Endodermal cell (in vitro differentiated cells): ENCODE measurements at regions not wholly inside any gene's neighbourhood (a gene's known extent, or its start where the extent isn't known, plus 50 kb on each side); places are given as distances from the start of the nearest gene placed in this dataset.

Source experiments
- DNase-seq: peaks from one replicate; pipeline ENCODE4 v3.0.0-alpha.2; 2017
- H3K27ac ChIP-seq: 2 replicates; pipeline ENCODE4 v1.5.1; 2013; ENCODE audit warnings: mild to moderate bottlenecking, low read depth, low read length, moderate library complexity
- H3K27me3 ChIP-seq: 2 replicates; pipeline ENCODE4 v1.6.1; 2013; ENCODE audit warnings: mild to moderate bottlenecking, low read length, moderate library complexity; ENCODE audit not compliant: insufficient read depth, control insufficient read depth, poor library complexity, severe bottlenecking
- H3K36me3 ChIP-seq: 2 replicates; pipeline ENCODE4 v1.7.0; 2013; ENCODE audit warnings: mild to moderate bottlenecking, low read length, moderate library complexity; ENCODE audit not compliant: control insufficient read depth, insufficient read depth
- H3K4me1 ChIP-seq: one replicate; pipeline ENCODE4 v1.7.0; 2013; ENCODE audit warnings: low read length; ENCODE audit not compliant: control insufficient read depth, insufficient read depth
- H3K4me3 ChIP-seq: 2 replicates; pipeline ENCODE4 v1.5.1; 2013; ENCODE audit warnings: mild to moderate bottlenecking, low read length, moderate library complexity
- H3K9ac ChIP-seq: 2 replicates; pipeline ENCODE4 v1.6.1; 2013; ENCODE audit warnings: mild to moderate bottlenecking, low read length, moderate library complexity; ENCODE audit not compliant: poor library complexity, severe bottlenecking; ENCODE audit errors: extremely low read depth
- H3K9me3 ChIP-seq: 2 replicates; pipeline ENCODE4 v1.6.1; 2013; ENCODE audit warnings: mild to moderate bottlenecking, low read length, moderate library complexity; ENCODE audit not compliant: control insufficient read depth
- H3K27ac Mint-ChIP-seq: 2 replicates; pipeline ENCODE4 v1.8.0; 2020; ENCODE audit warnings: mixed read lengths
- H3K27me3 Mint-ChIP-seq: 2 replicates; pipeline ENCODE4 v1.8.0; 2021; ENCODE audit warnings: mild to moderate bottlenecking, mixed read lengths; ENCODE audit not compliant: insufficient read depth
- H3K36me3 Mint-ChIP-seq: 2 replicates; pipeline ENCODE4 v1.8.0; 2020; ENCODE audit warnings: low read depth, mixed read lengths
- H3K4me1 Mint-ChIP-seq: 2 replicates; pipeline ENCODE4 v1.8.0; 2020; ENCODE audit warnings: mixed read lengths
- H3K4me3 Mint-ChIP-seq: 2 replicates; pipeline ENCODE4 v1.8.0; 2020; ENCODE audit warnings: mild to moderate bottlenecking, moderate library complexity, mixed read lengths
- H3K9me3 Mint-ChIP-seq: 2 replicates; pipeline ENCODE4 v1.8.0; 2020; ENCODE audit warnings: mild to moderate bottlenecking, mixed read lengths
- CTCF ChIP-seq: fragments of 200-600 bp; sonication (generic); conservative IDR thresholded peaks from 2 replicates; pipeline ENCODE4 v1.5.0; 2021; ENCODE audit warnings: antibody characterized with exemption, mild to moderate bottlenecking
- WGBS, 2 experiments: methylation state at CpG; one replicate each; pipeline versions ENCODE4 v1.1.5 to v1.1.7; 2013; ENCODE audit warnings: missing lambda C conversion rate in 2 of 2, mixed read lengths in 1 of 2; ENCODE audit not compliant: insufficient coverage in 1 of 2, insufficient read length in 1 of 2; 5-methylcytosine and 5-hydroxymethylcytosine counted together

DNA sequence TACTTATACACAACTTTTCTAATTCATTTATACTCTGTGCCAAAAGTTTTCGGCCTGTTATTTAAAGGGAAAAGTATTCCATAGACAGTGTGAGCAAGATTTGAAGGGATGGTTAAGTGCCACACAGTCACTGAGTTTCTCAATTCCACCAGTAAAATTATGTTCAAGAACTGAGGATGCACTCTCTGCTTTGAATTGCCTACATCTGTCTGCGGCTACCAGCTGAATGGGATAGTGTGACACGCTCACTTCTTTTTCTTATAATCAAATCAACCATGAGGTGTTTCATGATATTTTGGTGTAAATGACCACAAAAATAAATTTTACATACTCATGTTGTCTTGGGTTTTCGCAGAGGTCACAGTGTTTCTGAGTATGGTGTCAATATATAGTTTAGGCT, 218.4 kb upstream of the TMEM161B start:
- Histone ChIP-seq H3K27ac (no peak overlapping the region), H3K9me3 (no peaks in the 10 kb centered on the region), H3K9ac (no peak overlapping the region), H3K4me1 (no peaks in the 10 kb centered on the region), H3K4me3 (no peak overlapping the region), H3K36me3 (no peaks in the 10 kb centered on the region), H3K27me3 (peaks cover 68% of the 10 kb centered on the region)
- DNase-seq: no peak
- no peak for TF ChIP-seq CTCF
- Mint-ChIP-seq H3K4me1 (peaks cover 27% of the 10 kb centered on the region), H3K9me3 (no peaks in the 10 kb centered on the region), H3K4me3 (no peak overlapping the region), H3K27ac (no peak overlapping the region), H3K36me3 (no peaks in the 10 kb centered on the region), H3K27me3 (peaks cover 60% of the 10 kb centered on the region)
- WGBS, 2 experiments: 95% methylated on average over 3 of the region's 4 CpGs; no CpG with 5 or more reads in 1 of the 2 experiments

DNA sequence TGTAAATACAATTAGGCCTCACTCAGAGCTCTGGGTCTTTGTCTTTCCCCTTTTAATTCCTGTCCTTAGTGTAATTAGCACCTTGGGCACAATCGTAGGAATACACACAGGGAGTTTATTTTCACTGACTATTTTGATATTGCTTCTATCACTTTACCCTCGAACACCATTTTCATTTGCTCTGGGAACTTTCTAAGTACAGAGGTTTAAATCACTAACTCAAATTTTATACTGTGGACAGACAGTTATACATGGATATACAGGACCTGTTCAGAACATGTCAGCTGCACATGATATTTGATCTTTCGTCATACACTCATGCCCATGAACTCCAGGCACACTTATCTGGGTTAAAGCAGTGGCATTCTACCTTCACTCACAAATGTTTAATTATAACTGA, 217.8 kb upstream of the TMEM161B start:
- no peak for TF ChIP-seq CTCF
- peaks cover 60% of the 10 kb centered on the region for H3K27me3 Mint-ChIP-seq
- 48 to 63% methylated on average over 2 to 3 of the region's 3 CpGs for WGBS, 2 experiments
- Histone ChIP-seq H3K27me3 (peaks cover 68% of the 10 kb centered on the region), H3K27ac (no peak overlapping the region), H3K36me3 (no peaks in the 10 kb centered on the region), H3K9me3 (no peaks in the 10 kb centered on the region), H3K9ac (no peak overlapping the region), H3K4me1 (no peaks in the 10 kb centered on the region), H3K4me3 (no peak overlapping the region)
- H3K9me3 Mint-ChIP-seq: no peaks in the 10 kb centered on the region
- no peaks in the 10 kb centered on the region for H3K36me3 Mint-ChIP-seq
- no peak overlapping the region for H3K27ac Mint-ChIP-seq
- DNase-seq: no peak
- no peak overlapping the region for H3K4me3 Mint-ChIP-seq
- H3K4me1 Mint-ChIP-seq: peaks cover 27% of the 10 kb centered on the region

- DNase-seq: no peak
- H3K4me1 ChIP-seq: peaks cover 5% of the 10 kb centered on the region
- H3K4me1 Mint-ChIP-seq: peaks cover 31% of the 10 kb centered on the region
- peaks cover 68% of the 10 kb centered on the region for H3K27me3 ChIP-seq
- H3K4me3 ChIP-seq: no peak overlapping the region
- TF ChIP-seq CTCF: no peak
- no peak overlapping the region for H3K27ac ChIP-seq
- H3K9me3 ChIP-seq: no peaks in the 10 kb centered on the region
- no peaks in the 10 kb centered on the region for H3K36me3 ChIP-seq
- 88% methylated on average over 1 of the region's 1 CpG; no CpG with 5 or more reads in 1 of the 2 experiments for WGBS, 2 experiments
- no peak overlapping the region for H3K4me3 Mint-ChIP-seq
- H3K9me3 Mint-ChIP-seq: no peaks in the 10 kb centered on the region
- peaks cover 58% of the 10 kb centered on the region for H3K27me3 Mint-ChIP-seq
- H3K9ac ChIP-seq: no peak overlapping the region
- no peak overlapping the region for H3K27ac Mint-ChIP-seq
- H3K36me3 Mint-ChIP-seq: no peaks in the 10 kb centered on the region
Measured at GRCh38 chr5:88485531-88485930, 216.9 kb upstream of the TMEM161B start.
